BE2C (cell line): ENCODE measurements at regions not wholly inside any gene's neighbourhood (a gene's known extent, or its start where the extent isn't known, plus 50 kb on each side); places are given as distances from the start of the nearest gene placed in this dataset.

Source experiments
- DNase-seq: peaks from one replicate; pipeline ENCODE4 v3.0.0-alpha.2; 2020
- H3K27me3 ChIP-seq: fragments of 250-450 bp; sonication (Bioruptor Pico); 2 replicates; pipeline ENCODE4 v1.5.1; 2020; ENCODE audit warnings: mild to moderate bottlenecking
- H3K36me3 ChIP-seq: fragments of 250-450 bp; sonication (Bioruptor Pico); 2 replicates; pipeline ENCODE4 v1.5.1; 2020; ENCODE audit warnings: mild to moderate bottlenecking
- H3K4me1 ChIP-seq: fragments of 250-450 bp; sonication (Bioruptor Pico); 2 replicates; pipeline ENCODE4 v1.5.1; 2020
- H3K4me3 ChIP-seq: 2 replicates; pipeline ENCODE4 v1.5.1; 2011; ENCODE audit warnings: low read depth, low read length
- H3K9me3 ChIP-seq: fragments of 250-450 bp; sonication (Bioruptor Pico); 2 replicates; pipeline ENCODE4 v1.5.1; 2020
- TF ChIP-seq, protein P1 (sequence below): IDR thresholded peaks from 2 replicates; pipeline ENCODE4 v1.5.1; 2012; ENCODE audit warnings: mild to moderate bottlenecking, low read depth, low read length

DNA sequence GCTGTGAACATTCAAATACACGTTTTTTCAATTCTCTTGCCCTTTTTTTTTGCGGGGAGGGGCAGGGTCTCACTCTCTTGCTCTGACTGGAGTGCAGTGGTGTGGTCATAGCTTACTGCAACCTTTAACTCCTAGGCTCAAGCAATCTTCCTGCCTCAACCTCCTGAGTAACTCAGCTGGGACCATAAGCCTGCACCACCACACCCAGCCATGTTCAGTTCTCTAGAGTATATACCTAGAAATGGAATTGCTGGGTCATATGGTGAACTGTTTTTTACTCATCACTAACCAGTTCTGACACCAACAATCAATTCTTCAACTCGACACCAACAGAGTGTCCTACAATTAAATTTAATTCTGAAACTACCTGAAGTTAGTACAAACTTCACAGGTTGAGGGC is 85.5 kb upstream of the ZNF169 start:
- DNase-seq, result no peak
- no peaks in the 10 kb centered on the region for H3K27me3 ChIP-seq
- peaks cover 56% of the 10 kb centered on the region for H3K36me3 ChIP-seq
- peaks cover 26% of the 10 kb centered on the region for H3K4me1 ChIP-seq
- TF ChIP-seq, protein P1, sequence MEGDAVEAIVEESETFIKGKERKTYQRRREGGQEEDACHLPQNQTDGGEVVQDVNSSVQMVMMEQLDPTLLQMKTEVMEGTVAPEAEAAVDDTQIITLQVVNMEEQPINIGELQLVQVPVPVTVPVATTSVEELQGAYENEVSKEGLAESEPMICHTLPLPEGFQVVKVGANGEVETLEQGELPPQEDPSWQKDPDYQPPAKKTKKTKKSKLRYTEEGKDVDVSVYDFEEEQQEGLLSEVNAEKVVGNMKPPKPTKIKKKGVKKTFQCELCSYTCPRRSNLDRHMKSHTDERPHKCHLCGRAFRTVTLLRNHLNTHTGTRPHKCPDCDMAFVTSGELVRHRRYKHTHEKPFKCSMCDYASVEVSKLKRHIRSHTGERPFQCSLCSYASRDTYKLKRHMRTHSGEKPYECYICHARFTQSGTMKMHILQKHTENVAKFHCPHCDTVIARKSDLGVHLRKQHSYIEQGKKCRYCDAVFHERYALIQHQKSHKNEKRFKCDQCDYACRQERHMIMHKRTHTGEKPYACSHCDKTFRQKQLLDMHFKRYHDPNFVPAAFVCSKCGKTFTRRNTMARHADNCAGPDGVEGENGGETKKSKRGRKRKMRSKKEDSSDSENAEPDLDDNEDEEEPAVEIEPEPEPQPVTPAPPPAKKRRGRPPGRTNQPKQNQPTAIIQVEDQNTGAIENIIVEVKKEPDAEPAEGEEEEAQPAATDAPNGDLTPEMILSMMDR, result no peak
- no peaks in the 10 kb centered on the region for H3K9me3 ChIP-seq
- no peak overlapping the region for H3K4me3 ChIP-seq

GRCh38 chr9:94174164-94174563 is 84.9 kb upstream of the ZNF169 start:
- Histone ChIP-seq H3K4me1 (peaks cover 26% of the 10 kb centered on the region), H3K9me3 (no peaks in the 10 kb centered on the region), H3K4me3 (no peak overlapping the region), H3K36me3 (peaks cover 60% of the 10 kb centered on the region), H3K27me3 (no peaks in the 10 kb centered on the region)
- DNase-seq, result no peak
- TF ChIP-seq, protein P1, result no peak

GRCh38 chr9:94175669-94176068 is 83.4 kb upstream of the ZNF169 start:
- Histone ChIP-seq H3K27me3 (no peaks in the 10 kb centered on the region), H3K36me3 (peaks cover 65% of the 10 kb centered on the region), H3K4me3 (no peak overlapping the region), H3K4me1 (peaks cover 26% of the 10 kb centered on the region), H3K9me3 (no peaks in the 10 kb centered on the region)
- DNase-seq, result no peak
- TF ChIP-seq, protein P1, result no peak

GRCh38 chr9:94176608-94177007 is 82.5 kb upstream of the ZNF169 start:
- no peak for DNase-seq
- Histone ChIP-seq H3K36me3 (peaks cover 57% of the 10 kb centered on the region), H3K4me1 (peaks cover 30% of the 10 kb centered on the region), H3K9me3 (no peaks in the 10 kb centered on the region), H3K27me3 (no peaks in the 10 kb centered on the region), H3K4me3 (no peak overlapping the region)
- TF ChIP-seq, protein P1, result no peak

GRCh38 chr9:94178927-94179326 is 80.2 kb upstream of the ZNF169 start:
- peaks cover 41% of the 10 kb centered on the region for H3K36me3 ChIP-seq
- peaks cover 24% of the 10 kb centered on the region for H3K4me1 ChIP-seq
- no peak for DNase-seq
- no peak overlapping the region for H3K4me3 ChIP-seq
- H3K27me3 ChIP-seq, result no peaks in the 10 kb centered on the region
- TF ChIP-seq, protein P1, result no peak
- no peaks in the 10 kb centered on the region for H3K9me3 ChIP-seq

DNA sequence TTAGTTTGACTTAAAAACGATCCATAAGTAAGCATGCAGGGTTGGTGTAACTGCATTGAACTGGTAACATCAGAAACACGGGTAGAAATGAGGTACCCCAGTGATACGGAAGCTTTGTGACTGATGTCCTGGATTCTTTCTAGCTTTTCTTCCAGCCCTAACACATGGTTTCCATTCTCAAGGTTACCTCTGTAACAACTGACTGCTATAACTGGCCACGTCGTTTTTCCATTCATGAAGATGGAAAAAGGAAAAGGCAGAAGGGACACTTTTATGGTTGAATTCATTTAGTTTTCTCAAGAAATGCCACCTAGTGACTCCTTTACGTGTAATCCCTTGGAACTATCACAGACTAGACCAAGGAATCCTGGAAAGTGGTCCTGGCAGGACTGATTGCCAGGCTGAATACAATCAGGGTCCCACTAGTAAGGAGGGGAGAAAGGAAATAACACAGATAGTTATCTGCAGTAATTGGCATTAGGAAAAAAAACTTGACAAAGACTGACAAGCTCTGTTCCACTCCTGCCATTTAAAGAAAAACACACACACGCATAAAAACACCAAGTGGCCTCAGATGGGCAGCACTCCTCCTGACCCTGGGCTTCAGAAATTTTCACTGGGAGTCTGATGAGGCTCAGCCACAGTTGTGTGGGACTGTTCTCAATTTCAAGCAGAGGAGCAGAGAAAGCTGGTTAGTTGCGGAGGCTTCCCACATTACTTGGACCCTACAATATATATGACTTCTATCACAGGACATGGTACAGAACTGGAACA is 77.5 kb upstream of the ZNF169 start:
- Histone ChIP-seq H3K4me3 (no peak overlapping the region), H3K27me3 (no peaks in the 10 kb centered on the region), H3K4me1 (peaks cover 5% of the 10 kb centered on the region), H3K9me3 (no peaks in the 10 kb centered on the region), H3K36me3 (peaks cover 17% of the 10 kb centered on the region)
- TF ChIP-seq, protein P1, result no peak
- DNase-seq, result no peak
